Esophagus muscularis mucosa (tissue), 4 donors: ENCODE measurements at regions not wholly inside any gene's neighbourhood (a gene's known extent, or its start where the extent isn't known, plus 50 kb on each side); places are given as distances from the start of the nearest gene placed in this dataset.

Source experiments
- DNase-seq: peaks from one replicate; pipeline ENCODE4 v3.0.0-alpha.2; 2017; ENCODE audit errors: extremely low spot score
- H3K27ac ChIP-seq, 4 donors: fragments of 200-600 bp; sonication (generic); replicated peaks in 1 of 4; 1 replicate in 3 of 4; 2 replicates in 1 of 4; pipeline ENCODE4 v1.5.1; 2016 to 2019; ENCODE audit warnings: mild to moderate bottlenecking in 1 of 4
- H3K27me3 ChIP-seq, 4 donors: fragments of 200-600 bp; sonication (generic); one replicate each; pipeline versions ENCODE4 v1.5.1 to v1.6.0; 2016 to 2019
- H3K36me3 ChIP-seq, 4 donors: fragments of 200-600 bp; sonication (generic); one replicate each; pipeline ENCODE4 v1.5.1; 2016 to 2019
- H3K4me1 ChIP-seq, 4 donors: fragments of 200-600 bp; sonication (generic); one replicate each; pipeline ENCODE4 v1.5.1; 2016 to 2019
- H3K4me3 ChIP-seq, 4 donors: fragments of 200-600 bp; sonication (generic); 1 replicate in 2 of 4; 2 replicates in 2 of 4; pipeline ENCODE4 v1.5.1; 2016 to 2019; ENCODE audit warnings: mild to moderate bottlenecking in 4 of 4, moderate library complexity in 1 of 4
- H3K9me3 ChIP-seq, 4 donors: fragments of 200-600 bp; sonication (generic); 1 replicate in 3 of 4; 2 replicates in 1 of 4; pipeline ENCODE4 v1.5.1; 2016 to 2019
- EP300 ChIP-seq: sonication (generic); formaldehyde crosslinking; IDR thresholded peaks from one replicate; pipeline ENCODE4 v1.6.1; 2017; ENCODE audit warnings: antibody characterized with exemption
- POLR2A ChIP-seq: fragments of 450-650 bp; IDR thresholded peaks from one replicate; pipeline ENCODE4 v1.6.1; 2017; ENCODE audit warnings: antibody characterized with exemption, moderate library complexity, mild to moderate bottlenecking, low read depth
- POLR2AphosphoS5 ChIP-seq, 2 donors: sonication (generic); formaldehyde crosslinking; IDR thresholded peaks; one replicate each; pipeline ENCODE4 v1.6.1; 2017; ENCODE audit warnings: antibody characterized with exemption in 2 of 2
- WGBS: methylation state at CpG from one replicate; pipeline ENCODE4 v1.1.5; 2018; 5-methylcytosine and 5-hydroxymethylcytosine counted together
- intact Hi-C: fragments of 100-400 bp; cut with DNase I; formaldehyde crosslinking; loops from one replicate; pipeline ENCODE4 v1.15.1; 2023
- TF ChIP-seq, protein P1 (sequence below), 3 experiments: fragments of 200-600 bp in 2 of 3; fragments of 450-650 bp in 1 of 3; sonication (generic) in 2 of 3; IDR thresholded peaks; one replicate each; pipeline ENCODE4 v1.5.1; 2017 to 2019; ENCODE audit warnings: antibody characterized with exemption in 3 of 3, mild to moderate bottlenecking in 2 of 3, moderate library complexity in 1 of 3

DNA sequence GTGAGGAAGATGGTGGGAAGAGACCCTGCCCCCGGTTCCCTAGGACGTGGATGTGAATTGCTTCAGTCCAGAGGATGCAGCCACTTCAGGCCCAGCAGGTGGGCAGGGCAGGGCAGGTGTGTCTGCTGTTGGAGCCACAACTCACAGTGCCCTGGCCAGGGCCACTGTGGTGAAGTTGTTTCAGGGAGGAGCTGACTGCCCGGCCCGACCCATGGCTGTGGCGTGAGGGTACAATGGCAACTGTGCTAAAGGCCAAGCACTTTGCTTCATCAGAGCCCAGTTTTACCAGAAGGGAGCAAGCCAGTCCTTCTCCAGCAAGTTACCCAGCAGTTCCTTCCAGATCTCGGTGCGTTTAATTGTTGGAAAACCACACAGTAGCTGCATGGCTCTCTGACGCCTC lies 1174.4 kb downstream of the BRD1 start:
- TF ChIP-seq POLR2A (no peak), POLR2AphosphoS5 (IDR thresholded peaks at IDR 0.05) (no peak), EP300 (no peak)
- TF ChIP-seq, protein P1, sequence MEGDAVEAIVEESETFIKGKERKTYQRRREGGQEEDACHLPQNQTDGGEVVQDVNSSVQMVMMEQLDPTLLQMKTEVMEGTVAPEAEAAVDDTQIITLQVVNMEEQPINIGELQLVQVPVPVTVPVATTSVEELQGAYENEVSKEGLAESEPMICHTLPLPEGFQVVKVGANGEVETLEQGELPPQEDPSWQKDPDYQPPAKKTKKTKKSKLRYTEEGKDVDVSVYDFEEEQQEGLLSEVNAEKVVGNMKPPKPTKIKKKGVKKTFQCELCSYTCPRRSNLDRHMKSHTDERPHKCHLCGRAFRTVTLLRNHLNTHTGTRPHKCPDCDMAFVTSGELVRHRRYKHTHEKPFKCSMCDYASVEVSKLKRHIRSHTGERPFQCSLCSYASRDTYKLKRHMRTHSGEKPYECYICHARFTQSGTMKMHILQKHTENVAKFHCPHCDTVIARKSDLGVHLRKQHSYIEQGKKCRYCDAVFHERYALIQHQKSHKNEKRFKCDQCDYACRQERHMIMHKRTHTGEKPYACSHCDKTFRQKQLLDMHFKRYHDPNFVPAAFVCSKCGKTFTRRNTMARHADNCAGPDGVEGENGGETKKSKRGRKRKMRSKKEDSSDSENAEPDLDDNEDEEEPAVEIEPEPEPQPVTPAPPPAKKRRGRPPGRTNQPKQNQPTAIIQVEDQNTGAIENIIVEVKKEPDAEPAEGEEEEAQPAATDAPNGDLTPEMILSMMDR (IDR thresholded peaks at IDR 0.05): no peak
- Histone ChIP-seq H3K36me3 (no peaks in the 10 kb centered on the region), H3K27me3 (peaks cover 0 to 13% (median 0%) of the 10 kb centered on the region in 4 donors), H3K4me3 (no peak overlapping the region), H3K27ac (no peak overlapping the region), H3K4me1 (no peaks in the 10 kb centered on the region), H3K9me3 (peaks cover 0 to 6% (median 3%) of the 10 kb centered on the region in 4 donors)
- DNase-seq: no peak
- intact Hi-C loops: no loop called here
- WGBS: 80% methylated on average over 1 of the region's 8 CpGs

DNA sequence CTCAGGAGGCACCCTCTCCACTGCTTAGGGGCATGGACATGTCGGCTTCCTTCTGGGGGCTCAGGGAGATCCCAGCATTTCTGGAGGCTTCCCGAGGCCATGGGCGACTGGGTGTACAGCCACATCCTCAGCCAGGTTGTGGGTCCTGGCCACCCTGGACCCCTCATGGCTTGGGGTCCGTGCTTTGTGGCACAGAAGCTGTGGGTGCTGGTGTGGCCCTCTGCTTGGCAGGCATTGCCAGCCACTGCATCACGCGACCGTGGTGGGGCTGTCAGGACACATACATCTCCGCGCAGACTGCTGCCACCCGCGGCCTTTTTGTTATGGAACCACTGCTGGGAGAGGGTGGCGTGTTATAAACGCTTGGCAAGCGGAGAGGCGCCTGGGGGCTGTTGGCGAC lies 1174.9 kb downstream of the BRD1 start:
- Histone ChIP-seq H3K36me3 (no peaks in the 10 kb centered on the region), H3K4me1 (no peaks in the 10 kb centered on the region), H3K27ac (no peak overlapping the region), H3K9me3 (peaks cover 0 to 6% (median 3%) of the 10 kb centered on the region in 4 donors), H3K4me3 (no peak overlapping the region), H3K27me3 (peaks cover 0 to 13% (median 0%) of the 10 kb centered on the region in 4 donors)
- 77% methylated on average over 12 of the region's 16 CpGs for WGBS
- no peak for DNase-seq
- TF ChIP-seq POLR2A (no peak), EP300 (no peak), POLR2AphosphoS5 (IDR thresholded peaks at IDR 0.05) (no peak)
- TF ChIP-seq, protein P1 (IDR thresholded peaks at IDR 0.05): no peak
- intact Hi-C loops: no loop called here

DNA sequence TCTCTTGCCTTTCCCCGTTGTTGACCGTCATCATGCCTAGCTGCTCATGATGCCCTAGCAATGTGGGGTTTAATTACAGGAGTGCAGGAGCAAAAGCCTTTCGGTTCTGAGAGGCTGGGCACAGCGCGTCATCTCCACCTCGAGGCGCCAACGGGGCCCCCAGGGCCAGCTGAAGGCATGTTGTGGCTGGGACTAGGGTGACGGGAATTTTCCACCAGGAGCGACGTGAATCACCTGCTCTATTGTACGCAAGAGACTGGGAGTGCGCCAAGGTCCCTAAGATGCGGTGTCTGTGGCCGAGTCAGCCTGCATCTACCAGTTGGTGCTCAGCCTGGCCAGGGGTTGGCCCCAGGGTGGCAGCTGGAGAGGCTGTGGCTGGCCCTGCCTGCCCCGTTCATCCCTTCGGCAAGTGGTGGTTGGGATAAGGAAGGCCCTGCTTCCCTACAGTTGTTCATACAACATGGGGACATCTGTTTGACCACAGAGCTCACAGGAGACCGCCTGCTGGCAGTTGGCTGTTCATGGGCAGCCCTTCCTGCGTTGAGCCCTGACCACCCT lies 1175.6 kb downstream of the BRD1 start:
- intact Hi-C loops: no loop called here
- DNase-seq: no peak
- 78% methylated on average over 2 of the region's 19 CpGs for WGBS
- H3K27ac ChIP-seq: no peak overlapping the region
- no peaks in the 10 kb centered on the region for H3K4me1 ChIP-seq
- TF ChIP-seq, protein P1 (IDR thresholded peaks at IDR 0.05): no peak
- TF ChIP-seq POLR2A: no peak
- TF ChIP-seq EP300: no peak
- no peak for TF ChIP-seq POLR2AphosphoS5 (IDR thresholded peaks at IDR 0.05)
- no peak overlapping the region for H3K4me3 ChIP-seq
- H3K27me3 ChIP-seq: peaks cover 0 to 13% (median 0%) of the 10 kb centered on the region in 4 donors
- H3K9me3 ChIP-seq: peaks cover 0 to 6% (median 3%) of the 10 kb centered on the region in 4 donors
- no peaks in the 10 kb centered on the region for H3K36me3 ChIP-seq

DNA sequence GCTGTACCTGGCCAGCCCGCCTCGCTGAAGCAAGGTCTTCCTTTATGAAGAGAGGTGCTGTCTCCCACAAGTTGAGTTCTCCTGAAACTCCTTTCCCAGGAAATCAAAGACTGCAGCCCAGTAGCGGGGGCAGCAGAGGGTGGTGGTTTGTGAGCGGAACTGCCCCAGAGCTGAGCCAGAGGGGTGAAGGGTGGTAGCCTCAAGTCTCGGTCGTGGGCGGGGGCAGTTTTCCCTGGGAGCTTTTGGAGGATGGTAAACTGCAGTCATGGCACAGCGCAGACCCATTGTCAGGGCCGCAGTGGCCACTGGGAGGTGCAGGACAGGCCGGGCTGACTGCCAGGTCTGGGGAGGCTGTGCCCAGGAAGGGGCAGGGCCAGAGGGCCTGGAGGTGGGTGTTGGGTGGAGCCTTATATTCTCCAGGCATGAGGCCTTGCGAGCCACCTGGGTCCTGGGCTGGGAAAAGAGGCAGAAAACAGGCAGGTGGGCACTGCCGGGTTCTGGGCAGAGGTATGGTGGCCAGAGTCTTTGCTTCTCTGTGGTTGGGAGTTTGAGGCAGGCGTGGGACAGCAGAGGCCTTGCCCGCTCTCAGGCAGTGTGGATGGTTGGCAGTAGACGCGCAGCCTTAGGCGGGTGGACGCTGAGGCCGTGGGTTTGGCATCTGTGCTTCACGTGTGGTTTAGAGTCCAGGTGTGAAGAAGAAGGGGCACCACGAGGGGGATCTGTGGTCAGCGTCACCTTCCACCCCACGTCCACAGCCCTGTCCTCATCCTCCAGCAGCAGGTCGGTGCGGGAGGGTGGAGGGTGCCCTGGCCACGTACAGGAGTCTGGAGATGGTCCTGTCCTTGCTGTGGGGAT lies 1176.4 kb downstream of the BRD1 start:
- H3K27me3 ChIP-seq: peaks cover 0 to 17% (median 0%) of the 10 kb centered on the region in 4 donors
- TF ChIP-seq EP300 (no peak), POLR2AphosphoS5 (IDR thresholded peaks at IDR 0.05) (no peak), POLR2A (no peak)
- TF ChIP-seq, protein P1 (IDR thresholded peaks at IDR 0.05): no peak
- intact Hi-C loops: no loop called here
- DNase-seq: no peak
- H3K9me3 ChIP-seq: peaks cover 0 to 6% (median 3%) of the 10 kb centered on the region in 4 donors
- H3K36me3 ChIP-seq: no peaks in the 10 kb centered on the region
- 86% methylated on average over 26 of the region's 26 CpGs for WGBS
- H3K27ac ChIP-seq: no peak overlapping the region
- H3K4me3 ChIP-seq: no peak overlapping the region
- H3K4me1 ChIP-seq: no peaks in the 10 kb centered on the region
